HCT116 (cell line): ENCODE measurements at regions not wholly inside any gene's neighbourhood (a gene's known extent, or its start where the extent isn't known, plus 50 kb on each side); places are given as distances from the start of the nearest gene placed in this dataset.

Experiments used
- ATAC-seq: fragments of 200-7000 bp; cut with Tn5 transposase; 2 replicates; pipeline ENCODE4 v1.9.1; 2020; ENCODE audit warnings: mild to moderate bottlenecking, moderate library complexity
- BruUV-seq: library from RNA; stranded (reverse); fragments of 400-500 nt; replicated peaks from 2 replicates; lab custom pipeline; 2021; lab: Mats Ljungman, UMichigan
- CTCF ChIA-PET: fragments of 300-600 bp; sonication (Branson Sonifier 250); formaldehyde crosslinking; loops from one replicate; lab custom pipeline; 2021; ENCODE audit warnings: antibody characterized with exemption; lab: Charles Lee
- POLR2A ChIA-PET: fragments of 300-600, 350-600 bp; sonication (Branson Sonifier 250); formaldehyde crosslinking; loops from one replicate; lab custom pipeline; 2021; ENCODE audit warnings: antibody characterized with exemption; lab: Charles Lee
- RAD21 ChIA-PET, 2 experiments: fragments of 300-600 bp; sonication (Branson Sonifier 250); formaldehyde crosslinking; loops; one replicate each; lab custom pipeline; 2023; ENCODE audit warnings: low total read pairs in 2 of 2; ENCODE audit not compliant: uncharacterized antibody in 2 of 2, unreplicated experiment in 2 of 2, low non-redundant PET in 1 of 2; lab: Charles Lee
- DNase-seq: peaks from one replicate; pipeline ENCODE4 v3.0.0-alpha.2; 2010; ENCODE audit warnings: low read depth, low spot score
- H2AFZ ChIP-seq: fragments of 200-600 bp; shearing (Covaris generic), sonication (generic); 2 replicates; pipeline ENCODE4 v1.6.1; 2017; ENCODE audit warnings: low read depth, mixed run types, mixed read lengths, antibody characterized with exemption, low read length; ENCODE audit not compliant: poor library complexity, severe bottlenecking
- H3K27ac ChIP-seq: 2 replicates; pipeline ENCODE4 v1.5.1; 2012; ENCODE audit warnings: low read depth, low read length
- H3K27me3 ChIP-seq: fragments of 200-600 bp; sonication (generic); 2 replicates; pipeline ENCODE4 v1.6.1; 2016; ENCODE audit warnings: mixed run types, low read length, mixed read lengths; ENCODE audit not compliant: insufficient read depth
- H3K36me3 ChIP-seq, 2 experiments: fragments of 200-500 bp in 1 of 2; fragments of 200-600 bp in 1 of 2; sonication (Bioruptor generic) in 1 of 2; sonication (generic) in 1 of 2; 2 replicates each; pipeline versions ENCODE4 v1.5.1 to v1.6.1; 2014 to 2016; ENCODE audit warnings: low read length in 2 of 2, inconsistent platforms in 1 of 2, mixed read lengths in 1 of 2, mixed run types in 1 of 2; ENCODE audit not compliant: insufficient read depth in 2 of 2, control insufficient read depth in 1 of 2
- H3K4me1 ChIP-seq, 2 experiments: fragments of 200-600 bp in 1 of 2; sonication (generic) in 1 of 2; 2 replicates each; pipeline versions ENCODE4 v1.5.1 to v1.6.1; 2012 to 2017; ENCODE audit warnings: low read length in 2 of 2, inconsistent platforms in 1 of 2, mild to moderate bottlenecking in 1 of 2, mixed read lengths in 1 of 2, mixed run types in 1 of 2, moderate library complexity in 1 of 2; ENCODE audit not compliant: insufficient read depth in 2 of 2, control insufficient read depth in 1 of 2
- H3K4me2 ChIP-seq: fragments of 200-600 bp; sonication (generic); 2 replicates; pipeline ENCODE4 v1.6.1; 2017; ENCODE audit warnings: mixed run types, low read length, mixed read lengths
- H3K4me3 ChIP-seq, 2 experiments: fragments of 200-600 bp in 1 of 2; sonication (generic) in 1 of 2; replicated peaks in 1 of 2; 2 replicates each; pipeline ENCODE4 v1.5.1; 2011 to 2016; ENCODE audit warnings: low read length in 2 of 2, control low read depth in 1 of 2, low read depth in 1 of 2, mild to moderate bottlenecking in 1 of 2, mixed read lengths in 1 of 2, mixed run types in 1 of 2
- H3K79me2 ChIP-seq: fragments of 200-600 bp; sonication (generic); 2 replicates; pipeline ENCODE4 v1.6.1; 2017; ENCODE audit warnings: mild to moderate bottlenecking, mixed run types, low read length, moderate library complexity, mixed read lengths; ENCODE audit not compliant: insufficient read depth
- H3K9ac ChIP-seq: fragments of 200-600 bp; sonication (generic); 2 replicates; pipeline ENCODE4 v1.6.1; 2016; ENCODE audit warnings: low read length, mixed read lengths
- H3K9me2 ChIP-seq: fragments of 200-600 bp; sonication (generic), shearing (Covaris generic); 2 replicates; pipeline ENCODE4 v1.6.1; 2017; ENCODE audit warnings: mixed run types, mild to moderate bottlenecking, moderate library complexity; ENCODE audit not compliant: insufficient read depth
- H3K9me3 ChIP-seq, 2 experiments: fragments of 200-500 bp in 1 of 2; fragments of 200-600 bp in 1 of 2; sonication (Bioruptor generic) in 1 of 2; sonication (generic) in 1 of 2; 2 replicates each; pipeline ENCODE4 v1.6.1; 2014 to 2017; ENCODE audit warnings: low read length in 2 of 2, mixed read lengths in 2 of 2, inconsistent platforms in 1 of 2, low read depth in 1 of 2, mild to moderate bottlenecking in 1 of 2, mixed run types in 1 of 2, moderate library complexity in 1 of 2; ENCODE audit not compliant: control insufficient read depth in 1 of 2, insufficient read depth in 1 of 2
- H4K20me1 ChIP-seq: fragments of 200-600 bp; sonication (generic), shearing (Covaris generic); 2 replicates; pipeline ENCODE4 v1.6.1; 2017; ENCODE audit warnings: mixed run types, mild to moderate bottlenecking, moderate library complexity; ENCODE audit not compliant: insufficient read depth
- CBX3 ChIP-seq: IDR thresholded peaks from 2 replicates; pipeline ENCODE4 v1.6.1; 2012; ENCODE audit warnings: low read depth
- CTCF ChIP-seq, 3 experiments: fragments of 200-600 bp in 1 of 3; sonication (generic) in 1 of 3; IDR thresholded peaks in 2 of 3; conservative IDR thresholded peaks in 1 of 3; 2 replicates each; pipeline ENCODE4 v1.5.1; 2012 to 2017; ENCODE audit warnings: low read depth in 2 of 3, low read length in 2 of 3, antibody characterized with exemption in 1 of 3, borderline replicate concordance in 1 of 3, control low read depth in 1 of 3, mild to moderate bottlenecking in 1 of 3, mixed read lengths in 1 of 3, mixed run types in 1 of 3, moderate library complexity in 1 of 3; ENCODE audit not compliant: insufficient read depth in 1 of 3
- EZH2phosphoT487 ChIP-seq: fragments of 200-600 bp; IDR thresholded peaks from 2 replicates; pipeline ENCODE4 v1.6.1; 2018; ENCODE audit warnings: antibody characterized with exemption, borderline replicate concordance
- MAX ChIP-seq: IDR thresholded peaks from 2 replicates; pipeline ENCODE4 v1.6.1; 2012
- POLR2A ChIP-seq: IDR thresholded peaks from 2 replicates; pipeline ENCODE4 v1.7.0; 2011; ENCODE audit warnings: borderline replicate concordance; ENCODE audit not compliant: insufficient read depth, insufficient read length; ENCODE audit errors: extremely low read depth
- RAD21 ChIP-seq: IDR thresholded peaks from 2 replicates; pipeline ENCODE4 v1.6.1; 2012; ENCODE audit warnings: low read depth, mild to moderate bottlenecking
- SP1 ChIP-seq: IDR thresholded peaks from 2 replicates; pipeline ENCODE4 v1.6.1; 2012; ENCODE audit warnings: low read depth
- TCF7L2 ChIP-seq: IDR thresholded peaks from 2 replicates; pipeline ENCODE4 v1.7.0; 2011; ENCODE audit warnings: borderline replicate concordance, inconsistent platforms; ENCODE audit not compliant: insufficient read depth, insufficient read length; ENCODE audit errors: extremely low read depth
- YY1 ChIP-seq: IDR thresholded peaks from 2 replicates; pipeline ENCODE4 v1.6.1; 2011; ENCODE audit warnings: low read length, low read depth, moderate library complexity, mild to moderate bottlenecking; ENCODE audit not compliant: insufficient replicate concordance; ENCODE audit errors: extremely low read depth
- intact Hi-C: fragments of 100-400 bp; cut with micrococcal nuclease; formaldehyde crosslinking; loops from 2 replicates; pipeline ENCODE4 v1.10.0; 2022

GRCh38 chr5:86838083-86838482, 220.3 kb downstream of the COX7C start (continued):
- TF ChIP-seq SP1 (no peak), EZH2phosphoT487 (no peak), RAD21 (no peak), YY1 (no peak), POLR2A (no peak)

GRCh38 chr5:86841000-86841644, 223.4 kb downstream of the COX7C start:
- BruUV-seq = no TSS peak
- H3K4me2 ChIP-seq = no peak overlapping the region
- H4K20me1 ChIP-seq = no peaks in the 10 kb centered on the region
- intact Hi-C loops = no loop called here
- no peaks in the 10 kb centered on the region for H3K9me2 ChIP-seq
- no peak overlapping the region for H3K4me3 ChIP-seq
- no peaks in the 10 kb centered on the region for H3K9me3 ChIP-seq
- H2AFZ ChIP-seq = no peak overlapping the region
- ChIA-PET RAD21 (no interaction called here), CTCF (no interaction called here), POLR2A (no interaction called here)
- no peaks in the 10 kb centered on the region for H3K36me3 ChIP-seq
- no peak for DNase-seq
- H3K27ac ChIP-seq = no peak overlapping the region
- H3K27me3 ChIP-seq = no peaks in the 10 kb centered on the region
- H3K4me1 ChIP-seq = no peaks in the 10 kb centered on the region
- H3K9ac ChIP-seq = no peak overlapping the region
- H3K79me2 ChIP-seq = no peaks in the 10 kb centered on the region
- no peak for TF ChIP-seq MAX
- TF ChIP-seq, all 23 proteins: peak for 0
- no peak for ATAC-seq

GRCh38 chr5:86858442-86858841, 240.7 kb downstream of the COX7C start:
- CTCF ChIA-PET = no interaction called here
- intact Hi-C loops = no loop called here
- Histone ChIP-seq H3K9me2 (no peaks in the 10 kb centered on the region), H3K9ac (no peak overlapping the region), H3K4me2 (no peak overlapping the region), H4K20me1 (no peaks in the 10 kb centered on the region), H3K27me3 (no peaks in the 10 kb centered on the region), H3K9me3 (no peaks in the 10 kb centered on the region), H3K27ac (no peak overlapping the region), H3K36me3 (no peaks in the 10 kb centered on the region), H3K4me3 (no peak overlapping the region), H3K79me2 (no peaks in the 10 kb centered on the region), H3K4me1 (no peaks in the 10 kb centered on the region)
- BruUV-seq = no TSS peak
- ATAC-seq = no peak
- POLR2A ChIA-PET = no interaction called here
- DNase-seq = no peak
- TF ChIP-seq POLR2A (no peak), CBX3 (no peak), TCF7L2 (no peak), CTCF (IDR thresholded peaks at IDR 0.05 in 2 of 3, conservative IDR thresholded peaks at IDR 0.05 in 1 of 3; ENCODE audit: borderline replicate concordance in 1 of 3, insufficient read depth in 1 of 3, low read depth in 2 of 3, low read length in 2 of 3) (no peak), SP1 (no peak), YY1 (no peak), RAD21 (no peak)
- TF ChIP-seq, all 23 proteins: peak for 0
- H2AFZ ChIP-seq = no peak overlapping the region
- RAD21 ChIA-PET = no interaction called here
